Femur (tissue), 1 donor: ENCODE measurements at regions not wholly inside any gene's neighbourhood (a gene's known extent, or its start where the extent isn't known, plus 50 kb on each side); places are given as distances from the start of the nearest gene placed in this dataset.
"Not testable (repeated sequence)": the region's sequence is repeated elsewhere in the genome, so short reads cannot be mapped to it uniquely, and the experiment has no call there.

Experiments used
- DNase-seq: peaks from one replicate; pipeline ENCODE4 v3.0.0-alpha.2; 2017

DNA sequence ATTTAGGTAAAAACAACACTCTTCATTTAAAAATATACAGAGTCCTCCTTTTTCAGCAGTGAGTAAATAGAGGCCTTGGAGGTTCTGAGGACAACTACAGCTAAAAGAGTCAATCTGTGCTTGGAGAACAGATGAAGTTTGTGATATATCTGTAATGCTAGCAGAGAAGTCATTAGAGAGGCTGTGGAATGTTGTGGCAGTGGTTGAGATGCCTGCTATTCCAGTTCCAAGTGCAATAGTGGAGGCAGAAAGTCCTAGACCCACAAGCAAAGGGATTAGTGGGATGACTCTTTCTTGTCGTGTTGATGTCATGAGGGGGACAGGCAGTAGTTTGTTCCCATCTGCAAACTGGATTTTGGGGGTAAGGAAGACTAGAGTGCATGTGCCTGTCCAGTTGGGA lies 62.1 kb upstream of the EZR start:
- DNase-seq: not testable (repeated sequence)

DNA sequence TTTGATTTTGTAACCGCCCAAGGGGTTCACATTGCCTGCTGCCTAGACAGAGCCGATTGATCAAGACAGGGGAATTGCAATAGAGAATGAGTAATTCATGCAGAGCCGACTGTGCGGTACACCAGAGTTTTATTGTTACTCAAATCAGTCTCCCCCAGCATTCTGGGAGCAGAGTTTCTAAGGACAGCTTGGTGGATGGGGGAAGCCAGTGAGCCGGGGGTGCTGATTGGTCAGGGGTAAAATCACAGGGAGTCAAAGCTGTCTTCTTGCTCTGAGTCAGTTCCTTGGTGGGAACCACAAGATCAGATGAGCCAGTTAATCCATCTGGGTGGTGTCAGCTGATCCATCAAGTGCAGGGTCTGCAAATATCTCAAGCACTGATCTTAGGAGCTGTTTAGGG lies 60.0 kb upstream of the EZR start:
- no peak for DNase-seq

DNA sequence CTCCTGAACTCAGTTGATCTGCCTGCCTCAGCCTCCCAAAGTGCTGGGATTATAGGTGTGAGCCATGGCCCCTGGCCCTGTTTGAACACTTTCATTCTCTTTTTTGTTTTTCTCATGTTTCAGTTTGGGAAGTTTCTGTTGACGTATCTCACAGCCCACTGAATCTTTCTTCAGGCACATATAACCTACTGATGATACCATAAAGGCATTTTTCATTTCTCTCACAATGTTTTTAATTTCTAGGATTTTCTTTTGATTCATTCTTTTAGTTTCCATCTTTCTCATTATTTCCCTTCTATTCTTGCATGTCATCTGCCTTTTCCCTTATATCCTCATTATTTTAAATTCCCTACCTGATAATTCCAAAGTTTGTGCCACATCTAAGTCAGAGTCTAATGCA lies 58.5 kb upstream of the EZR start:
- no peak for DNase-seq

DNA sequence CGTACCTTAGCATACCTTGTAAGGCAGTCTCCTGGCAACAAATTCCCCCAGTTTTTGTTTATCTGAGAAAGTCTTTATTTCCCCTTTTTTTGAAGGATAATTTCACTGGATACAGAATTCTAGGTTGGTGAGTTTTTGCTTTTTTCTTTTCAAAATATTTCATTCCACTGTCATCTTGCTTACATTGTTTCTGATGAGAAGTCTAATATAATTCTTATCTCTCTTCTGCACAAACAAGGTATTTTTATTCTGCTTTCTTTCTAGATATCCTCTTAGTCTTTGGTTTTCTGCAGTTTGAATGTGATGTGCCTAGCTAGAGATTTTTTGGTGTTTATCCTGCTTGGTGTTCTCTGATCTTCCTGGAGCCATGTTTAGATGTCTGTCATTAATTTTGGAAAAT lies 57.7 kb upstream of the EZR start:
- no peak for DNase-seq

DNA sequence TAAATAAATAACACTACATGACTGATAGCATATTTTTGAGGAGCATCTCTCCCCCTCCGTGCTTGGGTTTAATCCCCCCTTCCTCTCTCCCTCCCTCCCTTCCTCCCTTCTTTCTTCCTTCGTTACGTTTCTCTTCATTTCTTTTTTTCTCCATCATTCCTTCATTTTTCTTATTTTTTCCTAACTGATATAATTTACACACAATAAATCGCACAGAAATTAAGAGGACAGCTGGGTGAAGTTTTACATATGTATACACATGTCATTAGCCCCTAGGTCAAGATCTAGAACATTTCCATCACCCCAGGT lies 51.4 kb upstream of the EZR start:
- no peak for DNase-seq

DNA sequence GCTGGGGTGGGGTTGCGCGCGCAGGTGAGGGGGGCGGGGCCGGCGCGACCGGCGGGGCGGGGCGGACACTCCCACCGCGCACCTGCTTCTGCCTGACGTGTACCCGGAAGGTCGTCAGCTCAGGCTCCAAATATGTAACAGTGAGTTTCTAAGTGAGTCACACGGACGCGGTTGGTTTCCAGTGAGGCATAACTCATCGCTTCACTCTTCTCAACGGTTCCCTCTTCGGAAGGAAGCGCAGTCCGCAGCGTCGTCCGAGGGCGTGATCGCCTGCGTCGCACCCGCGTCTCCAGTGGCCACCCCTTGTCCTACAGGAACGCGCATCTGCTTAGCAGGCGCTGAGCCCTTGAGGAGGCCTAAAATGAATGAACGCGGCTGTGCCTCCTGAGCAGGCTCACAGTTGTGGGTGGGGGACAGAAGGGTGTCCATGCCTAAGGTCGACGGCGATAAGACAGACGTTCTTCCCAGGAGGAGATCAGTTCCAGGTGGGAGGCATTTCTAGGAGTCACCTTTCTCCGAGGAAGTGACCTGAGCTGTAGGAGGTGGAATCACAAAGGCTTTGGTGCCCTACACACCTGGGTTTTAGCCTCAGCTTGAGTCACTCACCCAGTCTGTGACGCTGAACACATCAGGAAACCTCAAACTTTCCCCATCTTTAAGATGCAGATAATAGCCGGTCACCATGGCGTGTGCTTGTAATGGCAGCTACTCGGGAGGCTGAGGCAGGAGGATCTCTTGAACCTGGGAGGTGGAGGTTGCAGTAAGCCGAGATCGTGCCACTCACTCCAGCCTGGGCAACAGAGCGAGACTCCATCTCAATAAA lies 50.9 kb upstream of the EZR start:
- no peak for DNase-seq

DNA sequence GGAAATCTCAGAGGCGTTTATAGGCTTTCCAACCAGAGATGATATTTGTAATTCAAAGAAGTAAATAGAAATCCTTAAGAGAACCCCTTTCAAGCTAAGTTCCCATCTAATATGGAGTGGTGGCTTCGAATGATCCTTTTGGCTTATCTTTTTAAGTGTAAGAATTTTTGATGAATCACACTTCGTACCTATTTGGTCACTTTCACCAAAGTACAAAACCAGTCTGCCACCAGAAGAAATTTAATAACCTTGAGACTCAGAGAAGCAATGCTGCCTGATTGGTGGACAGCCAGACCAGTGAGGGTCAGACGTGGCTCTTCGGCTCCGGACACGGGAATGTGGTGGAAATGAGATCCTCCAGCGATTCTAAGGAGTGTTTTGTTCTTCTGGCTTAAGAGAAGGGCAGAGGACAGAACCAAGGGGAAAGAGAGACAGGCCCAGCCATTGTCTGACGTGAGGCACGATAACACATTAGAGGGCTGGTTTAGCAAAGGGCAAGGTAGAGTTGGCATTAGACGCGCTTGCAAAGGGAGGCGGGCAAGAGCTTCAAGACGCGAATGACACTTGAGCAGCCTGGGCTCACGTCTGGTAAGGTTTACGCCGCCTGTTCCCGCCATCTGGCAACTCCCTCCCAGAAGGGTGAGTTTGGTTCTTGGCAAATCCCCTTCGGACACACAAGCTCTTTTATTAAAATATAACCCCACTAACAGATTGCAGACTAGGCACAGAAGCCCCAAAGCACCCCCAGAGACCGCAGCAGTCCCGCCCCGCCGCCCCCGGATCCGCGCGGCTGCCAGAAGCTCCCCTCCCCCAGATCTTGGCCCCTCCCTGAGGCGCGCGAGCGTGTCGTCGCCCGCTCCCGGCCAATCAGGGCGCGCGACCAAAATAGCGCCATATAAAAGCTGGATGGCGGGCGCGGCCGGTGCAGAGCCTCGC lies 50.0 kb upstream of the EZR start:
- DNase-seq: peak; percentile 94
